GM12878 (cell line): ENCODE measurements at regions not wholly inside any gene's neighbourhood (a gene's known extent, or its start where the extent isn't known, plus 50 kb on each side); places are given as distances from the start of the nearest gene placed in this dataset.

ENCODE experiments used
- BCLAF1 ChIP-seq: fragments of 450-650 bp; IDR thresholded peaks from 2 replicates; pipeline ENCODE4 v1.6.1; 2017; ENCODE audit warnings: antibody characterized with exemption, mild to moderate bottlenecking, moderate library complexity
- EZH2 ChIP-seq: IDR thresholded peaks from 2 replicates; pipeline ENCODE4 v1.6.1; 2012; ENCODE audit warnings: low read depth, mild to moderate bottlenecking, control low read depth, inconsistent platforms, low read length, borderline replicate concordance; ENCODE audit not compliant: control insufficient read depth
- TF ChIP-seq, protein P1 (sequence below), 3 experiments: IDR thresholded peaks in 2 of 3; conservative IDR thresholded peaks in 1 of 3; 2 replicates each; pipeline ENCODE4 v1.5.1; 2011; ENCODE audit warnings: low read depth in 3 of 3, low read length in 3 of 3, mild to moderate bottlenecking in 3 of 3, control low read depth in 2 of 3, moderate library complexity in 2 of 3, inconsistent platforms in 1 of 3, mixed read lengths in 1 of 3; ENCODE audit not compliant: control insufficient read depth in 2 of 3, insufficient read depth in 1 of 3; ENCODE audit errors: extremely low read depth in 1 of 3

DNA sequence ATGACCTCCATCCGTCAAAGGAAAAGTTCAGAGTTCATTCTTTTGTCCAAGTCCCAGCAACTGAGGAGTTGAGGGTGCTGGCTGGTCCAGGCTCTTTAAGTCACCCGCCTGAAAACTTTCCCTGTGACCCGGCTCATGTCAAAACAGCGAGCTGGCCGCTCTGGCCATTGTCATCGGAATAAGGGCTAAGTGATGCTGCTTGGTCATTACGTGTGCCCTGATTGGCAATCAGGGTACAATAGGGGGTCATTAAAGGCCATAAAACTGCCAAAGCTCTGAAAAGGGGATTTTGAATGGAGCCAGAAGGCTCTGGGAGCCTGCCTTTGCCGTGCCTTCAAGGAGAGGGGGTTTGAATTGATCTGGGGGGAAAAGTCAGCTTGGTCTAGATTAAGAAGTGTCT is 88.5 kb upstream of the IRX3 start:
- no peak for TF ChIP-seq EZH2
- TF ChIP-seq, protein P1, sequence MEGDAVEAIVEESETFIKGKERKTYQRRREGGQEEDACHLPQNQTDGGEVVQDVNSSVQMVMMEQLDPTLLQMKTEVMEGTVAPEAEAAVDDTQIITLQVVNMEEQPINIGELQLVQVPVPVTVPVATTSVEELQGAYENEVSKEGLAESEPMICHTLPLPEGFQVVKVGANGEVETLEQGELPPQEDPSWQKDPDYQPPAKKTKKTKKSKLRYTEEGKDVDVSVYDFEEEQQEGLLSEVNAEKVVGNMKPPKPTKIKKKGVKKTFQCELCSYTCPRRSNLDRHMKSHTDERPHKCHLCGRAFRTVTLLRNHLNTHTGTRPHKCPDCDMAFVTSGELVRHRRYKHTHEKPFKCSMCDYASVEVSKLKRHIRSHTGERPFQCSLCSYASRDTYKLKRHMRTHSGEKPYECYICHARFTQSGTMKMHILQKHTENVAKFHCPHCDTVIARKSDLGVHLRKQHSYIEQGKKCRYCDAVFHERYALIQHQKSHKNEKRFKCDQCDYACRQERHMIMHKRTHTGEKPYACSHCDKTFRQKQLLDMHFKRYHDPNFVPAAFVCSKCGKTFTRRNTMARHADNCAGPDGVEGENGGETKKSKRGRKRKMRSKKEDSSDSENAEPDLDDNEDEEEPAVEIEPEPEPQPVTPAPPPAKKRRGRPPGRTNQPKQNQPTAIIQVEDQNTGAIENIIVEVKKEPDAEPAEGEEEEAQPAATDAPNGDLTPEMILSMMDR (IDR thresholded peaks at IDR 0.05 in 2 of 3, conservative IDR thresholded peaks at IDR 0.05 in 1 of 3; ENCODE audit: control insufficient read depth in 2 of 3, extremely low read depth in 1 of 3, insufficient read depth in 1 of 3, low read depth in 3 of 3, low read length in 3 of 3): no peak
- no peak for TF ChIP-seq BCLAF1
